WTC11 (cell line): ENCODE measurements at regions not wholly inside any gene's neighbourhood (a gene's known extent, or its start where the extent isn't known, plus 50 kb on each side); places are given as distances from the start of the nearest gene placed in this dataset.

ENCODE experiments used
- ATAC-seq: fragments of 200-7000 bp; cut with Tn5 transposase; 2 replicates; pipeline ENCODE4 v1.10.0; 2021; ENCODE audit warnings: mild to moderate bottlenecking, moderate library complexity
- CTCF ChIA-PET: fragments of 300-600 bp; sonication (Branson Sonifier 250); formaldehyde crosslinking; loops from one replicate; lab custom pipeline; 2021; ENCODE audit warnings: antibody characterized with exemption; lab: Charles Lee
- POLR2A ChIA-PET: fragments of 350-600 bp; sonication (Branson Sonifier 250); formaldehyde crosslinking; loops from one replicate; lab custom pipeline; 2021; ENCODE audit warnings: antibody characterized with exemption; lab: Charles Lee
- DNase-seq: peaks from one replicate; pipeline ENCODE4 v3.0.0; 2021; ENCODE audit warnings: low spot score
- H3K27ac Mint-ChIP-seq: 2 replicates; pipeline ENCODE4 v1.8.0; 2021; ENCODE audit warnings: mixed read lengths
- H3K27me3 Mint-ChIP-seq: 2 replicates; pipeline ENCODE4 v1.8.0; 2021; ENCODE audit warnings: low read depth, mild to moderate bottlenecking, moderate library complexity, mixed read lengths
- H3K36me3 Mint-ChIP-seq: 2 replicates; pipeline ENCODE4 v1.8.0; 2021; ENCODE audit warnings: mixed read lengths
- H3K4me1 Mint-ChIP-seq: 2 replicates; pipeline ENCODE4 v1.8.0; 2022; ENCODE audit warnings: mixed read lengths
- H3K4me3 Mint-ChIP-seq: 2 replicates; pipeline ENCODE4 v1.8.0; 2021; ENCODE audit warnings: mild to moderate bottlenecking, moderate library complexity, mixed read lengths
- H3K9me3 Mint-ChIP-seq: 2 replicates; pipeline ENCODE4 v1.8.0; 2021; ENCODE audit warnings: mixed read lengths
- ATF6 ChIP-seq: sonication (generic); formaldehyde crosslinking; IDR thresholded peaks from 2 replicates; pipeline ENCODE4 v1.8.1; 2023; ENCODE audit warnings: mild to moderate bottlenecking, missing genetic modification reagents
- CTCF ChIP-seq: fragments of 200-600 bp; IDR thresholded peaks from 2 replicates; pipeline ENCODE4 v1.8.0; 2022; ENCODE audit warnings: antibody characterized with exemption
- KAT7 ChIP-seq: sonication (generic); formaldehyde crosslinking; IDR thresholded peaks from 2 replicates; pipeline ENCODE4 v1.8.1; 2023; ENCODE audit warnings: missing genetic modification reagents, mild to moderate bottlenecking, borderline replicate concordance
- PRDM15 ChIP-seq: sonication (generic); formaldehyde crosslinking; IDR thresholded peaks from 2 replicates; pipeline ENCODE4 v1.8.0; 2022; ENCODE audit warnings: missing genetic modification reagents
- SOX15 ChIP-seq: fragments of 250-450 bp; sonication (Bioruptor Pico); IDR thresholded peaks from 2 replicates; pipeline ENCODE4 v1.9.0; 2021; ENCODE audit warnings: mild to moderate bottlenecking
- ZBTB21 ChIP-seq: sonication (generic); formaldehyde crosslinking; IDR thresholded peaks from 2 replicates; pipeline ENCODE4 v1.8.1; 2023; ENCODE audit warnings: mild to moderate bottlenecking, missing genetic modification reagents, borderline replicate concordance
- ZNF232 ChIP-seq: sonication (generic); formaldehyde crosslinking; IDR thresholded peaks from 2 replicates; pipeline ENCODE4 v1.8.0; 2022; ENCODE audit warnings: mild to moderate bottlenecking, missing genetic modification reagents
- ZNF532 ChIP-seq: fragments of 250-450 bp; sonication (Bioruptor Pico); IDR thresholded peaks from 2 replicates; pipeline ENCODE4 v1.9.0; 2021; ENCODE audit warnings: mild to moderate bottlenecking, borderline replicate concordance
- TF ChIP-seq, protein P1 (sequence below): sonication (generic); formaldehyde crosslinking; IDR thresholded peaks from 2 replicates; pipeline ENCODE4 v1.8.1; 2022; ENCODE audit warnings: low read depth, mild to moderate bottlenecking, moderate library complexity, missing genetic modification reagents, borderline replicate concordance
- TF ChIP-seq, protein P2 (sequence below): sonication (generic); formaldehyde crosslinking; IDR thresholded peaks from 2 replicates; pipeline ENCODE4 v1.8.0; 2023; ENCODE audit warnings: missing genetic modification reagents, mild to moderate bottlenecking, borderline replicate concordance
- TF ChIP-seq, protein P3 (sequence below): fragments of 250-450 bp; sonication (Bioruptor Pico); IDR thresholded peaks from 2 replicates; pipeline ENCODE4 v1.9.0; 2021; ENCODE audit warnings: mild to moderate bottlenecking
- TF ChIP-seq, protein P4 (sequence below): fragments of 250-450 bp; sonication (Bioruptor Pico); IDR thresholded peaks from 2 replicates; pipeline ENCODE4 v1.9.0; 2021; ENCODE audit warnings: mild to moderate bottlenecking

DNA sequence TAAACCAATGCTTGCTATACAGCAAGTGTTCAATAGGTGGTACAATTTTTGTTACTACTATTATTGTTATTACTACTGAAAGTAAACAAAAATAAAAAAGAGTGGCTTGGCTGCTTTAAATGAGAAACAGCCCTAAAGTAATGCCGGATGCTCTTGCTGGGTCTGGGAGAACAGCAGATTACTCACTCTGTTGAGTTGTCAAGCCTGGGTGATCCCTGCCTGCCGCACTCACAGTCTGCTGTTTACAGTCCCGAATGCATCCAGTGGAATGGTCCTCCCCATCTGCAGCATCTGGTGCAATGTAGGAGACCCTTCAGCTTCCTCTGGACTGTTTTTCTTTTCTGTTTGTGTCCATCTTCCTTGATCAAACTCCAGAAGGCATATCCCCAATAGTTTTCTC, 102.7 kb upstream of the IVNS1ABP start:
- no peak overlapping the region for H3K4me3 Mint-ChIP-seq
- H3K4me1 Mint-ChIP-seq: no peaks in the 10 kb centered on the region
- no peaks in the 10 kb centered on the region for H3K9me3 Mint-ChIP-seq
- ChIA-PET CTCF (no interaction called here), POLR2A (no interaction called here)
- TF ChIP-seq, protein P1, sequence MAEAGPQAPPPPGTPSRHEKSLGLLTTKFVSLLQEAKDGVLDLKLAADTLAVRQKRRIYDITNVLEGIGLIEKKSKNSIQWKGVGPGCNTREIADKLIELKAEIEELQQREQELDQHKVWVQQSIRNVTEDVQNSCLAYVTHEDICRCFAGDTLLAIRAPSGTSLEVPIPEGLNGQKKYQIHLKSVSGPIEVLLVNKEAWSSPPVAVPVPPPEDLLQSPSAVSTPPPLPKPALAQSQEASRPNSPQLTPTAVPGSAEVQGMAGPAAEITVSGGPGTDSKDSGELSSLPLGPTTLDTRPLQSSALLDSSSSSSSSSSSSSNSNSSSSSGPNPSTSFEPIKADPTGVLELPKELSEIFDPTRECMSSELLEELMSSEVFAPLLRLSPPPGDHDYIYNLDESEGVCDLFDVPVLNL (CRISPR knock-in tag): no peak
- no peak for TF ChIP-seq KAT7 (CRISPR knock-in tag)
- TF ChIP-seq ATF6 (CRISPR knock-in tag): no peak
- TF ChIP-seq, protein P2, sequence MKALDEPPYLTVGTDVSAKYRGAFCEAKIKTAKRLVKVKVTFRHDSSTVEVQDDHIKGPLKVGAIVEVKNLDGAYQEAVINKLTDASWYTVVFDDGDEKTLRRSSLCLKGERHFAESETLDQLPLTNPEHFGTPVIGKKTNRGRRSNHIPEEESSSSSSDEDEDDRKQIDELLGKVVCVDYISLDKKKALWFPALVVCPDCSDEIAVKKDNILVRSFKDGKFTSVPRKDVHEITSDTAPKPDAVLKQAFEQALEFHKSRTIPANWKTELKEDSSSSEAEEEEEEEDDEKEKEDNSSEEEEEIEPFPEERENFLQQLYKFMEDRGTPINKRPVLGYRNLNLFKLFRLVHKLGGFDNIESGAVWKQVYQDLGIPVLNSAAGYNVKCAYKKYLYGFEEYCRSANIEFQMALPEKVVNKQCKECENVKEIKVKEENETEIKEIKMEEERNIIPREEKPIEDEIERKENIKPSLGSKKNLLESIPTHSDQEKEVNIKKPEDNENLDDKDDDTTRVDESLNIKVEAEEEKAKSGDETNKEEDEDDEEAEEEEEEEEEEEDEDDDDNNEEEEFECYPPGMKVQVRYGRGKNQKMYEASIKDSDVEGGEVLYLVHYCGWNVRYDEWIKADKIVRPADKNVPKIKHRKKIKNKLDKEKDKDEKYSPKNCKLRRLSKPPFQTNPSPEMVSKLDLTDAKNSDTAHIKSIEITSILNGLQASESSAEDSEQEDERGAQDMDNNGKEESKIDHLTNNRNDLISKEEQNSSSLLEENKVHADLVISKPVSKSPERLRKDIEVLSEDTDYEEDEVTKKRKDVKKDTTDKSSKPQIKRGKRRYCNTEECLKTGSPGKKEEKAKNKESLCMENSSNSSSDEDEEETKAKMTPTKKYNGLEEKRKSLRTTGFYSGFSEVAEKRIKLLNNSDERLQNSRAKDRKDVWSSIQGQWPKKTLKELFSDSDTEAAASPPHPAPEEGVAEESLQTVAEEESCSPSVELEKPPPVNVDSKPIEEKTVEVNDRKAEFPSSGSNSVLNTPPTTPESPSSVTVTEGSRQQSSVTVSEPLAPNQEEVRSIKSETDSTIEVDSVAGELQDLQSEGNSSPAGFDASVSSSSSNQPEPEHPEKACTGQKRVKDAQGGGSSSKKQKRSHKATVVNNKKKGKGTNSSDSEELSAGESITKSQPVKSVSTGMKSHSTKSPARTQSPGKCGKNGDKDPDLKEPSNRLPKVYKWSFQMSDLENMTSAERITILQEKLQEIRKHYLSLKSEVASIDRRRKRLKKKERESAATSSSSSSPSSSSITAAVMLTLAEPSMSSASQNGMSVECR (CRISPR knock-in tag): no peak
- no peak for TF ChIP-seq SOX15 (CRISPR knock-in tag)
- TF ChIP-seq ZBTB21 (CRISPR knock-in tag): no peak
- TF ChIP-seq, protein P3, sequence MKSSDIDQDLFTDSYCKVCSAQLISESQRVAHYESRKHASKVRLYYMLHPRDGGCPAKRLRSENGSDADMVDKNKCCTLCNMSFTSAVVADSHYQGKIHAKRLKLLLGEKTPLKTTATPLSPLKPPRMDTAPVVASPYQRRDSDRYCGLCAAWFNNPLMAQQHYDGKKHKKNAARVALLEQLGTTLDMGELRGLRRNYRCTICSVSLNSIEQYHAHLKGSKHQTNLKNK: no peak
- no peak for TF ChIP-seq ZNF232
- TF ChIP-seq CTCF: no peak
- no peak for TF ChIP-seq PRDM15 (CRISPR knock-in tag)
- TF ChIP-seq ZNF532: no peak
- TF ChIP-seq, protein P4, sequence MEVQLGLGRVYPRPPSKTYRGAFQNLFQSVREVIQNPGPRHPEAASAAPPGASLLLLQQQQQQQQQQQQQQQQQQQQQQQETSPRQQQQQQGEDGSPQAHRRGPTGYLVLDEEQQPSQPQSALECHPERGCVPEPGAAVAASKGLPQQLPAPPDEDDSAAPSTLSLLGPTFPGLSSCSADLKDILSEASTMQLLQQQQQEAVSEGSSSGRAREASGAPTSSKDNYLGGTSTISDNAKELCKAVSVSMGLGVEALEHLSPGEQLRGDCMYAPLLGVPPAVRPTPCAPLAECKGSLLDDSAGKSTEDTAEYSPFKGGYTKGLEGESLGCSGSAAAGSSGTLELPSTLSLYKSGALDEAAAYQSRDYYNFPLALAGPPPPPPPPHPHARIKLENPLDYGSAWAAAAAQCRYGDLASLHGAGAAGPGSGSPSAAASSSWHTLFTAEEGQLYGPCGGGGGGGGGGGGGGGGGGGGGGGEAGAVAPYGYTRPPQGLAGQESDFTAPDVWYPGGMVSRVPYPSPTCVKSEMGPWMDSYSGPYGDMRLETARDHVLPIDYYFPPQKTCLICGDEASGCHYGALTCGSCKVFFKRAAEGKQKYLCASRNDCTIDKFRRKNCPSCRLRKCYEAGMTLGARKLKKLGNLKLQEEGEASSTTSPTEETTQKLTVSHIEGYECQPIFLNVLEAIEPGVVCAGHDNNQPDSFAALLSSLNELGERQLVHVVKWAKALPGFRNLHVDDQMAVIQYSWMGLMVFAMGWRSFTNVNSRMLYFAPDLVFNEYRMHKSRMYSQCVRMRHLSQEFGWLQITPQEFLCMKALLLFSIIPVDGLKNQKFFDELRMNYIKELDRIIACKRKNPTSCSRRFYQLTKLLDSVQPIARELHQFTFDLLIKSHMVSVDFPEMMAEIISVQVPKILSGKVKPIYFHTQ: no peak
- H3K27me3 Mint-ChIP-seq: no peaks in the 10 kb centered on the region
- DNase-seq (no peak), ATAC-seq (no peak)
- no peaks in the 10 kb centered on the region for H3K36me3 Mint-ChIP-seq
- H3K27ac Mint-ChIP-seq: no peak overlapping the region
